ENCODE measurements at regions not wholly inside any gene's neighbourhood (a gene's known extent, or its start where the extent isn't known, plus 50 kb on each side); places are given as distances from the start of the nearest gene placed in this dataset.

GRCh38 chr15:69797615-69798014, 300.1 kb downstream of the TLE3 start:
- H2AFZ ChIP-seq (ENCODE audit: low read depth): no peak overlapping the region
- no peaks in the 10 kb centered on the region for H3K79me2 ChIP-seq (ENCODE audit: insufficient read depth)
- no peak overlapping the region for H3K9ac ChIP-seq
- peaks cover 5% of the 10 kb centered on the region for H3F3A ChIP-seq (replicated peaks; ENCODE audit: insufficient read depth)
- H3K9me3 ChIP-seq: no peaks in the 10 kb centered on the region
- POLR2A ChIA-PET: no interaction called here
- TF ChIP-seq MEF2A (IDR thresholded peaks at IDR 0.05; ENCODE audit: borderline replicate concordance, low read depth) (no peak), TCF12 (IDR thresholded peaks at IDR 0.05) (no peak), GATA2 (CRISPR knock-in tag; IDR thresholded peaks at IDR 0.05) (no peak), YY1 (IDR thresholded peaks at IDR 0.05; ENCODE audit: low read depth) (no peak), EP300 (IDR thresholded peaks at IDR 0.05; ENCODE audit: borderline replicate concordance in 1 of 2, low read depth in 1 of 2, low read length in 1 of 2) (no peak), SIN3A (IDR thresholded peaks at IDR 0.05; ENCODE audit: borderline replicate concordance, low read depth, low read length) (no peak), GABPA (IDR thresholded peaks at IDR 0.05; ENCODE audit: low read depth) (no peak), PBX3 (IDR thresholded peaks at IDR 0.05) (no peak), EZH2phosphoT487 (IDR thresholded peaks at IDR 0.05; ENCODE audit: borderline replicate concordance, low read depth) (no peak), USF1 (IDR thresholded peaks at IDR 0.05; ENCODE audit: borderline replicate concordance, low read depth) (no peak), TEAD4 (IDR thresholded peaks at IDR 0.05; ENCODE audit: borderline replicate concordance, insufficient read depth) (no peak), RXRA (IDR thresholded peaks at IDR 0.05; ENCODE audit: borderline replicate concordance, low read depth) (no peak), FOSL2 (IDR thresholded peaks at IDR 0.05; ENCODE audit: borderline replicate concordance, low read depth) (no peak), MXI1 (IDR thresholded peaks at IDR 0.05; ENCODE audit: low read depth, low read length) (no peak)
- TF ChIP-seq, protein P1, sequence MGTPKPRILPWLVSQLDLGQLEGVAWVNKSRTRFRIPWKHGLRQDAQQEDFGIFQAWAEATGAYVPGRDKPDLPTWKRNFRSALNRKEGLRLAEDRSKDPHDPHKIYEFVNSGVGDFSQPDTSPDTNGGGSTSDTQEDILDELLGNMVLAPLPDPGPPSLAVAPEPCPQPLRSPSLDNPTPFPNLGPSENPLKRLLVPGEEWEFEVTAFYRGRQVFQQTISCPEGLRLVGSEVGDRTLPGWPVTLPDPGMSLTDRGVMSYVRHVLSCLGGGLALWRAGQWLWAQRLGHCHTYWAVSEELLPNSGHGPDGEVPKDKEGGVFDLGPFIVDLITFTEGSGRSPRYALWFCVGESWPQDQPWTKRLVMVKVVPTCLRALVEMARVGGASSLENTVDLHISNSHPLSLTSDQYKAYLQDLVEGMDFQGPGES (IDR thresholded peaks at IDR 0.05; ENCODE audit: low read depth, low read length): no peak
- no peaks in the 10 kb centered on the region for H4K20me1 ChIP-seq (ENCODE audit: insufficient read depth)
- no peaks in the 10 kb centered on the region for H3K27me3 ChIP-seq (ENCODE audit: insufficient read depth)
- no peak overlapping the region for H3K27ac ChIP-seq (ENCODE audit: low read depth in 2 of 2, low read length in 1 of 2)
- CTCF ChIA-PET: interaction anchor here (1.0 kb wide), 1 partner anchor 10 kb away, joined by 3 read pairs; no protein-coding TSS in a partner anchor
- 75% methylated on average over 3 of the region's 3 CpGs for WGBS (ENCODE audit: low lambda C conversion rate)
- no peak overlapping the region for H3K4me2 ChIP-seq
- peaks cover 0 to 3% of the 10 kb centered on the region in 2 experiments; a peak in 2 of 4 replicates for H3K4me1 ChIP-seq (ENCODE audit: control insufficient read depth in 1 of 2, insufficient read depth in 2 of 2, low read depth in 1 of 2, low read length in 1 of 2)
- H3K4me3 ChIP-seq (ENCODE audit: low read depth in 2 of 2, low read length in 1 of 2): no peak overlapping the region
- H3K9me2 ChIP-seq: no peaks in the 10 kb centered on the region
- DNase-seq: no peak
- no peaks in the 10 kb centered on the region for H3K36me3 ChIP-seq (replicated peaks in 1 of 2; ENCODE audit: control insufficient read depth in 1 of 2, insufficient read depth in 2 of 2, low read length in 1 of 2)

All from SK-N-SH (cell line).